ENCODE measurements at regions not wholly inside any gene's neighbourhood (a gene's known extent, or its start where the extent isn't known, plus 50 kb on each side); places are given as distances from the start of the nearest gene placed in this dataset.

DNA sequence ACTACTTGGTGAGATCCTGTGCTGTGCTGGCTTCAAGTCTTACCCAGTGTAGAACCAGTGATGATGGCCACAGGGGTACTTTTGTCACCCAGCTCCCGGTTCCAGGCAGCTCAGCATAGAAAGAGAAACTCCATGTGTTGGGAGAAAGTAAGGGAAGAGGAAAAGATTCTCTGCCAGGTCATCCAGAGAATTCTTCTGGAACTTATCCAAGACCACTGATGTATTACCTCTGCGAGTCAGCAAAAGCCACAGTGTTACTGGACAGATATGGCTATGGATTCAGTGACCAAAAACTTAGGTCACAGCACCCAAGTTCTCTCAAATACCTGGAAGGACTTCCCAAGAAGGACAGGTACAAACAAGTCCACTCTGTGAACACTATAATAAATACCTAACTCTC is 399.5 kb upstream of the MIR17HG start:
- no peak for DNase-seq

- DNase-seq: no peak
These were observed 397.3 kb upstream of the MIR17HG start for GRCh38 chr13:90950160-90950559.

DNA sequence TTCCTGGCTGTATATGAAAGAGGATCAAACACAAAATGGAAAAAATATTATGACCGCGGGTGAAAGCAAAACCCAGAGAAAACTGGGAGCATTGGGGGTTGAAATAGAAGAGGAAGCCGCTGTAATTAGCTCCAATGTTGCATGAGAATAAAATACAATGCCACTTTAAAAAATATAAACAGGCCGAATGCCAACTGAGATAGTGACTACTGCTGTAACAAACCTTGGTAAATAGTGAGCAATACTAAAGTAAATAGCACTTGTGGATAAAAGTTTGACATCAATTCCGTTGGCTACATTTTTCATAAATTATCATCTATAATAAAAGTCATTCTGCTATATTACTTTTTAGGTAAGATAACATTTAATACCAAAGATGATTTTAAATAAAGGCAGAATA is 395.8 kb upstream of the MIR17HG start:
- DNase-seq: no peak

- no peak for DNase-seq
These were observed 395.2 kb upstream of the MIR17HG start for GRCh38 chr13:90952326-90952725.

DNA sequence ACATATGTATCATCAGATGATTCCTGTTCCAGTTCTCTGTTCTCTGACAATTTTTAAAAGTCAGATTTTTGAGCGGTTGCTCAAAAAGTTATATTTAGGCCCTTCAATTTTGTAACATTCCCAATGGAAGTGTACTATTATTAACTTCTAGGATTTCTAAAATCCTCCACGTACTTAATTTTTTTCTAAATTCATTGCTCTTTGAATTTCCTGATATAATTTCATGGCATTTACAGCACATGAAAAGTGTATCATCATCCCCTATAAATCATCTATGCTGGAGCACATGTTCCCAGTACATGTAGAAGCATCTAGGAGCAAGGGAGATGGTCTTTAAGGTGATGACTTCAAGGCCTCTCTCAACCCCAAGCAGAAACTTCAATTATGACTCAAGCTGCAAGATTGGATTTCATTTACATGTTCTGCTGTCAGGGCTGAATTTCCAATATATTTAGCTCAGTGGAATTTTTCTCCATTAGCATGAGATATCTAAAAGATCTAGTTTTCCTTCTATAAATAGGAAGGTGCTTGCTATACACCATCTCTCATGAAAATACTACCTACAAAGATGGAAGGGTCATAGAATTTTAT is 392.8 kb upstream of the MIR17HG start:
- no peak for DNase-seq

GRCh38 chr13:90956031-90956430 is 391.5 kb upstream of the MIR17HG start:
- no peak for DNase-seq

DNA sequence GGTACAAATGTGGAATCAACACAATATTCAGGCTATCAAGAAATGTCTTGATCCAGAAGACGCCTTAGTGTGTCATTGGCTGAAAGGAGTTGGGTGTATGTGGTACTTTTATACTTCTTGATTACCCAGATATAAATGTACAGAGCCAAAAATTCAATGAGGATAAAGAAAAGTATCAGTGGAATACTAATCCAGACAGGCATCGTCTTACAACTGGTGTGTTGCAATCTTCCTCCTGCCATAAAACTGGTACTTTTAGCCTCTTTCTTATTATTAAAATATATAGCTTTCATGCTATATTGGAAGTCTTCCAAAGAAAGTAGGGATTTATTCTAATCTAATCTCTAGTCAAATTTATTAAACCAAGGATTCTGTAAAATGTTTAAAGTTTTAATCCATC is 388.6 kb upstream of the MIR17HG start:
- no peak for DNase-seq

DNA sequence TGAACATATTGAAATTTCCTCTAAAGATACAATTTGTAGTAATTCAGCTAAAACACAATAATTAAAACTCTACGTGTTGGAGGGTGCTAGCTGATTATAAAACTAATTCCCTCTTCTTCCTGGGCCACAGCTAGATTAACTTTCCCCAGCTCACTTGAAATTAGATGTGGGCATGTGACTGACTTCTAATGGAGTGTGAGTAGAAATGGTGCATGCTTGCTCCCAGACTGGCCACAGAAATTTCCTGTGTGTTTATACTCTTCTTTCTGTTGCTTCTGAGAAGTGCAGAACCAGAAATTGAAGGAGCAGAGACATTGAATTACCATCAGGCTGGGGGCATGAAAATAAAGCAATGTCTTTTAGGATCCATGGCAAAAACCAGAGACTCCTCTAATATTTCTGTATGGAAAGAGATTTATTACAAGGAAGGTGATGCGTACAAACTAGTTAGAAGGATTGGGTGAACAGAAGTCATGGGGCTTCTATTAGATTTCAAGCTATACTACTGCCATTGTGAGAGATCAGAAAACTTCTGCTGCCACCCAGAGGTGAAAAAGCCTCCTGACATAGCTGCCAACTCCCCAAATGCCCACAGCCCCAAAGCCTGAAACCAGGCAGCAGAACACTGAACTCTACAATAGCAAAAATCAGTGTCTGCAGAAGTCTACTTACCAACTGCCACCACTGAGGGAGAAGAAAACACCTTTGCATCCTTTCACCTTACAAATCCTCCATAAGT is 379.2 kb upstream of the MIR17HG start:
- DNase-seq: no peak

- no peak for DNase-seq
These were observed 373.1 kb upstream of the MIR17HG start for GRCh38 chr13:90974249-90974975.

DNA sequence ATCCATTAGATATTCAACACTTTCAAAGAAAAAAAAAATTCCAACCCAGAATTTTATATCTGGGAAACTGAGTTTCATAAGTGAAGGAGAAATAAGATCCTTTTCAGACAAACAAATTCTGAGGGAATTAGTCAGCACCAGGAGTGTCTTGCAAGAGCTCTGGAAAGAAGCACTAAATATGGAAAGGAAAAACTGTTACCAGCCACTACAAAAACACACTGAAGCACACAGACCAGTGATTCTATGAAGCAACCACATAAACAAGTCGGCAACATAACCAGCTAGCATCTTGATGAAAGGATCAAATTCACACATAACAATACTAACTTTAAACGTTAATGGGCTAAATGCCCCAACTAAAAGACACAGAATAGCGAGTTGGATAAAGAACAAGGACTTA is 368.4 kb upstream of the MIR17HG start:
- no peak for DNase-seq

DNA sequence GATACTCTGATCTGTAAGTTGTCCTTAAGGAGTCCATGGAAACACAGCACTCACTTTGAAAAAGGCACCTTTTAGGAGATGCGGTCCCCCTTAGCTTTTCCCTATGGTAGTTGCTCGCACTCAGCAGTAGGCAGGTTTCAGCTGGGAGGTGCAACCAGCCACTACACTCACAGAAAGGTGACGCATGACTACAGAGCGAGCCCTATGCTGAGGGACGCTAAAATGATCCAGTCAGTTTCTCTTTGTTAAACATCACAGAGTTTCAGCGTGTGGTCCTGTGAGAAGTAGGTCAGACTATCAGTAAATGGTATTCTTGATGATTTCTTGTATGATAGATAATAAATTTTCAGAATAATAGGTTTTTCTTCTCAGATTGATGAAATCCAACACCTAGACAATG is 362.7 kb upstream of the MIR17HG start:
- no peak for DNase-seq

GRCh38 chr13:90995001-90995400 is 352.5 kb upstream of the MIR17HG start:
- DNase-seq: no peak

DNA sequence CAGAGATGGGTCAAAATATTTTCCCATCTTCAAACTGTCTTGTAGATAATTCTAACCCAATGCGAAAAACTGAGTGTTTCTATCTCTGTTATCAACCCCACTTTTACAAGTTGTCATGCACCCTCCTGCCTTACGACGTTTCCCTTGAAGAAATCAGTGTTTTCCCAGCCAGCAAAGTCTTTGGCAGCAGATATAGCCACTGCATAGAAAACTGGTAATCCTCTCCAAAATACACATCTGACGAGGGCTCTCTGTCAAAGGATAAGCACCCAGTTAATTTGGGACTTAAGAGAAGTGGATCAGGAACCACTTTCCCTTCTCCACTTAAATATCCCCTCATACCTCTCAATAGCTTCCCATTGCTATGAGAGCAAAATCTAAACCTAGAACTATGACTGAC is 351.9 kb upstream of the MIR17HG start:
- no peak for DNase-seq

- DNase-seq: no peak
These were observed 349.5 kb upstream of the MIR17HG start for GRCh38 chr13:90997951-90998350.

DNA sequence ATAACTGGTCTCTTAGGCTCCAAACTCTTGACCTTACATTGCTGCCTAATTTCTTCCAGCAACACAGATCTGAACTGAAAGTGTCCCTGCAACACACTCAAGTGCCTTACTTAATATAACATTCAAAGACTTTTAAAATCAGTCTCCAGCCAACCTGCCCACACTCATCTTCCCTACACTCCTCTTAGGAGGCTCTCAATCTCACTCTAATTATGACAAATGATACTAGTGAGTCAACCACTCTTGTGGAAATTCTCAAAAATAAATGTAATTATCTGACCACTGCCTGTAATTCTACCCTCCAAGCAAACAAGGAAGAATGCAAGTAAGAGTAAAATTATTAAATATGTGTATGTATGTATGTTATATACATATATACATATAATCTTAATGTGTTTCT is 348.1 kb upstream of the MIR17HG start:
- no peak for DNase-seq

- DNase-seq: no peak
These were observed 346.1 kb upstream of the MIR17HG start for GRCh38 chr13:91001371-91001770.

- no peak for DNase-seq
These were observed 332.8 kb upstream of the MIR17HG start for GRCh38 chr13:91014696-91015095.

DNA sequence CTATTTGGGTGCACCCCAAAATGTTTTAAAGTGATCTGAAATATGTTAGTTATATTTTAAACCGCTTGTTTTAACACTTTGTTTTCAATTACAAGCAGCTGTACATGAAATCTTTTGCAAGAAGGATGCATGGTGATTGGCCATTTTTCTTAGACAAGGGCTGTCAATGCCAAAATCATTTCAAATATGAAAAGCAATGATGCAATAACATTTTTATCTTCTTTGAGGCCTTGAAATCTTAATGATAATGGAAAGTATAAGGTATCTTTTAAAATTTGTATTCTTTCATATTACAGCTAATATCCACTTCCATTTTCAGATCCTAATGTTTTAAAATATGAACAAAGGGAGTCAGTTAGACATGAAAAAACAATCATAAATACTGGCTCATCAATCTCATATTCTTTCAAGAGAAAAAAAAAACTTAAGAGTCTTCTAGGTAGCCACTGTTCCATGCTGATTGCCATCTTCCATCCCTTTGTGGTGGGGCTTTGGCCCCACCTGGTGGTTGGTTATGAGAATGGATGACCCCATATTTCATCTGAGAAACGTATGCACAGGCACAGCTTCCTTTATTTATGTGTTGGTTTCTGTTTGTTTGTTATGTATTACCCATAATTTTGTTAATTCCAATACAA is 330.3 kb upstream of the MIR17HG start:
- DNase-seq: no peak

DNA sequence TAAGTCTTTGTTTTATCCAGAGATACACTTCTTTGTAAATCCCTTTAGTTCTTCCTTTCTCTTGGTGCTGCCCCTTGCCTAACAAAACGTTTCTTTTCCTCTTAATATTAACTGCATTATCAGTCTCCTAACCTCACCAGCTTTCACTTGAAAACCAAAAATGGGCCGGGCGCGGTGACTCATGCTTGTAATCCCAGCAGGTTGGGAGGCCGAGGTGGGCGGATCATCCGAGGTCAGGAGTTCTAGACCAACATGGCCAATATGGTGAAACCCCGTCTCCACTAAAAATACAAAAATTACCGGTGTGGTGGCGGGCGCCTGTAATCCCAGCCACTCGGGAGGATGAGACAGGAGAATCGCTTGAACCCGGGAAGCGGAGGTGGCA is 329.8 kb upstream of the MIR17HG start:
- DNase-seq: no peak

GRCh38 chr13:91020461-91021034 is 326.9 kb upstream of the MIR17HG start:
- DNase-seq: no peak

- DNase-seq: no peak
These were observed 323.2 kb upstream of the MIR17HG start for GRCh38 chr13:91024157-91024792.

- no peak for DNase-seq
These were observed 322.0 kb upstream of the MIR17HG start for GRCh38 chr13:91025442-91025841.

DNA sequence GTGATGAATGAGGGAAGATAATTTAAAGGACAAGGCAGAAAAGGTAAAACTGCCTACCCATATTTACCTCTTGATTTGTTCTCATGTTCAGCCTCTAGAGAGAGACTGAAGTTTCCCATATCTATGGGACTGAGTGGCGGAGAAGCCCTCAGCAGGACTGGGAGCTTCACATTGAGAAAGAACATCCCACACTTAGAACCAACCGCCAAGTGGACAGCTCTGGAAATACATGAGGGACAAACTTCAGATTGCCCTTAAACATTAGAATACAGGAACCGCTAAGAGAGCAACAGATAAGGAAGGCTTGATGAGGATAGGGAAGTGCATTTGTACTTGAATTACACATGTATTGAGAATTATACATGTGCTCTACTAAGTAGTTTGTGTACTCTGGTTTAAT is 316.0 kb upstream of the MIR17HG start:
- DNase-seq: no peak
